AG08396 (cell line): ENCODE measurements at regions not wholly inside any gene's neighbourhood (a gene's known extent, or its start where the extent isn't known, plus 50 kb on each side); places are given as distances from the start of the nearest gene placed in this dataset.

Source experiments
- DNase-seq: peaks from one replicate; pipeline ENCODE4 v3.0.0; 2012; ENCODE audit warnings: low spot score, mixed read lengths

- no peak for DNase-seq
These were observed 558.8 kb upstream of the FBXO33 start for GRCh38 chr14:39991041-39991440.

- no peak for DNase-seq
These were observed 556.7 kb upstream of the FBXO33 start for GRCh38 chr14:39988939-39989338.

- no peak for DNase-seq
These were observed 552.1 kb upstream of the FBXO33 start for GRCh38 chr14:39984323-39984722.

GRCh38 chr14:39977198-39977597 lies 545.0 kb upstream of the FBXO33 start:
- no peak for DNase-seq

- no peak for DNase-seq
These were observed 541.8 kb upstream of the FBXO33 start for GRCh38 chr14:39974036-39974435.

GRCh38 chr14:39972704-39973103 lies 540.5 kb upstream of the FBXO33 start:
- no peak for DNase-seq

- DNase-seq, result no peak
These were observed 535.7 kb upstream of the FBXO33 start for GRCh38 chr14:39967885-39968284.

- DNase-seq, result no peak
These were observed 525.8 kb upstream of the FBXO33 start for GRCh38 chr14:39957987-39958386.

- DNase-seq, result no peak
These were observed 525.1 kb upstream of the FBXO33 start for GRCh38 chr14:39957290-39957689.

GRCh38 chr14:39956372-39956771 lies 524.1 kb upstream of the FBXO33 start:
- no peak for DNase-seq

GRCh38 chr14:39948235-39948634 lies 516.0 kb upstream of the FBXO33 start:
- DNase-seq, result no peak

- no peak for DNase-seq
These were observed 514.6 kb upstream of the FBXO33 start for GRCh38 chr14:39946807-39947206.

- DNase-seq, result no peak
These were observed 506.8 kb upstream of the FBXO33 start for GRCh38 chr14:39939023-39939422.

GRCh38 chr14:39912192-39913100 lies 480.2 kb upstream of the FBXO33 start:
- DNase-seq, result no peak

- DNase-seq, result no peak
These were observed 465.4 kb upstream of the FBXO33 start for GRCh38 chr14:39897657-39898056.

- no peak for DNase-seq
These were observed 457.8 kb upstream of the FBXO33 start for GRCh38 chr14:39890026-39890425.

GRCh38 chr14:39884091-39884490 lies 451.9 kb upstream of the FBXO33 start:
- no peak for DNase-seq

- no peak for DNase-seq
These were observed 448.7 kb upstream of the FBXO33 start for GRCh38 chr14:39880965-39881364.

- DNase-seq, result no peak
These were observed 448.0 kb upstream of the FBXO33 start for GRCh38 chr14:39880106-39880695.

- no peak for DNase-seq
These were observed 445.5 kb upstream of the FBXO33 start for GRCh38 chr14:39877577-39878190.

- DNase-seq, result no peak
These were observed 444.7 kb upstream of the FBXO33 start for GRCh38 chr14:39876916-39877315.

- DNase-seq, result no peak
These were observed 442.8 kb upstream of the FBXO33 start for GRCh38 chr14:39875028-39875427.

GRCh38 chr14:39873791-39874190 lies 441.6 kb upstream of the FBXO33 start:
- DNase-seq, result no peak
